SH-SY5Y (cell line): ENCODE measurements at regions not wholly inside any gene's neighbourhood (a gene's known extent, or its start where the extent isn't known, plus 50 kb on each side); places are given as distances from the start of the nearest gene placed in this dataset.

ENCODE experiments used
- GATA2 ChIP-seq: IDR thresholded peaks from 2 replicates; pipeline ENCODE4 v1.6.1; 2011; ENCODE audit warnings: mild to moderate bottlenecking, low read depth, low read length
- GATA3 ChIP-seq: IDR thresholded peaks from 2 replicates; pipeline ENCODE4 v1.6.1; 2011; ENCODE audit warnings: low read depth, mild to moderate bottlenecking, low read length, moderate library complexity

- TF ChIP-seq GATA2 (no peak), GATA3 (no peak)
Observed at GRCh38 chr4:111475666-111476065, 669.6 kb upstream of the FAM241A start.
